WTC11 (cell line): ENCODE measurements at regions not wholly inside any gene's neighbourhood (a gene's known extent, or its start where the extent isn't known, plus 50 kb on each side); places are given as distances from the start of the nearest gene placed in this dataset.

ENCODE experiments used
- ATAC-seq: fragments of 200-7000 bp; cut with Tn5 transposase; 2 replicates; pipeline ENCODE4 v1.10.0; 2021; ENCODE audit warnings: mild to moderate bottlenecking, moderate library complexity
- CTCF ChIA-PET: fragments of 300-600 bp; sonication (Branson Sonifier 250); formaldehyde crosslinking; loops from one replicate; lab custom pipeline; 2021; ENCODE audit warnings: antibody characterized with exemption; lab: Charles Lee
- POLR2A ChIA-PET: fragments of 350-600 bp; sonication (Branson Sonifier 250); formaldehyde crosslinking; loops from one replicate; lab custom pipeline; 2021; ENCODE audit warnings: antibody characterized with exemption; lab: Charles Lee
- DNase-seq: peaks from one replicate; pipeline ENCODE4 v3.0.0; 2021; ENCODE audit warnings: low spot score
- H3K27ac Mint-ChIP-seq: 2 replicates; pipeline ENCODE4 v1.8.0; 2021; ENCODE audit warnings: mixed read lengths
- H3K27me3 Mint-ChIP-seq: 2 replicates; pipeline ENCODE4 v1.8.0; 2021; ENCODE audit warnings: low read depth, mild to moderate bottlenecking, moderate library complexity, mixed read lengths
- H3K36me3 Mint-ChIP-seq: 2 replicates; pipeline ENCODE4 v1.8.0; 2021; ENCODE audit warnings: mixed read lengths
- H3K4me1 Mint-ChIP-seq: 2 replicates; pipeline ENCODE4 v1.8.0; 2022; ENCODE audit warnings: mixed read lengths
- H3K4me3 Mint-ChIP-seq: 2 replicates; pipeline ENCODE4 v1.8.0; 2021; ENCODE audit warnings: mild to moderate bottlenecking, moderate library complexity, mixed read lengths
- H3K9me3 Mint-ChIP-seq: 2 replicates; pipeline ENCODE4 v1.8.0; 2021; ENCODE audit warnings: mixed read lengths
- AFF4 ChIP-seq: sonication (generic); formaldehyde crosslinking; IDR thresholded peaks from 2 replicates; pipeline ENCODE4 v1.8.1; 2023; ENCODE audit warnings: mild to moderate bottlenecking, missing genetic modification reagents, borderline replicate concordance
- ATF1 ChIP-seq: sonication (generic); formaldehyde crosslinking; IDR thresholded peaks from 2 replicates; pipeline ENCODE4 v1.8.1; 2023; ENCODE audit warnings: mild to moderate bottlenecking, moderate library complexity, missing genetic modification reagents
- ATF2 ChIP-seq: sonication (generic); formaldehyde crosslinking; IDR thresholded peaks from 2 replicates; pipeline ENCODE4 v1.8.1; 2022; ENCODE audit warnings: low read depth, missing genetic modification reagents, borderline replicate concordance
- CREM ChIP-seq: sonication (generic); formaldehyde crosslinking; IDR thresholded peaks from 2 replicates; pipeline ENCODE4 v1.8.1; 2022; ENCODE audit warnings: mild to moderate bottlenecking, missing genetic modification reagents, moderate library complexity
- ETV6 ChIP-seq: sonication (generic); formaldehyde crosslinking; IDR thresholded peaks from 2 replicates; pipeline ENCODE4 v1.8.1; 2022; ENCODE audit warnings: mild to moderate bottlenecking, missing genetic modification reagents
- FOXP4 ChIP-seq: sonication (generic); formaldehyde crosslinking; IDR thresholded peaks from 2 replicates; pipeline ENCODE4 v1.8.0; 2022; ENCODE audit warnings: mild to moderate bottlenecking, missing genetic modification reagents
- HMGA2 ChIP-seq: fragments of 250-450 bp; sonication (Bioruptor Pico); IDR thresholded peaks from 2 replicates; pipeline ENCODE4 v1.4.0; 2021; ENCODE audit warnings: mild to moderate bottlenecking, moderate library complexity
- IRF1 ChIP-seq: sonication (generic); formaldehyde crosslinking; IDR thresholded peaks from 2 replicates; pipeline ENCODE4 v1.8.0; 2023; ENCODE audit warnings: missing genetic modification reagents
- IRF2 ChIP-seq: sonication (generic); formaldehyde crosslinking; IDR thresholded peaks from 2 replicates; pipeline ENCODE4 v1.8.0; 2022; ENCODE audit warnings: low read depth, missing genetic modification reagents, borderline replicate concordance
- MAX ChIP-seq: sonication (generic); formaldehyde crosslinking; IDR thresholded peaks from 2 replicates; pipeline ENCODE4 v1.8.0; 2022; ENCODE audit warnings: mild to moderate bottlenecking, missing genetic modification reagents
- STAT6 ChIP-seq: sonication (generic); formaldehyde crosslinking; conservative IDR thresholded peaks from 2 replicates; pipeline ENCODE4 v1.8.1; 2023; ENCODE audit warnings: mild to moderate bottlenecking, low read depth, missing genetic modification reagents, moderate library complexity
- ZBTB21 ChIP-seq: sonication (generic); formaldehyde crosslinking; IDR thresholded peaks from 2 replicates; pipeline ENCODE4 v1.8.1; 2023; ENCODE audit warnings: mild to moderate bottlenecking, missing genetic modification reagents, borderline replicate concordance
- TF ChIP-seq, protein P1 (sequence below): fragments of 250-450 bp; sonication (Bioruptor Pico); conservative IDR thresholded peaks from 2 replicates; pipeline ENCODE4 v1.9.0; 2021; ENCODE audit warnings: mild to moderate bottlenecking
- TF ChIP-seq, protein P2 (sequence below): sonication (generic); formaldehyde crosslinking; IDR thresholded peaks from 2 replicates; pipeline ENCODE4 v1.8.1; 2023; ENCODE audit warnings: mild to moderate bottlenecking, moderate library complexity, missing genetic modification reagents
- TF ChIP-seq, protein P3 (sequence below): sonication (generic); formaldehyde crosslinking; IDR thresholded peaks from 2 replicates; pipeline ENCODE4 v1.8.1; 2022; ENCODE audit warnings: missing genetic modification reagents, borderline replicate concordance

GRCh38 chr6:19394687-19395086 is 442.5 kb upstream of the ID4 start (continued):
- TF ChIP-seq MAX (CRISPR knock-in tag) (no peak), FOXP4 (CRISPR knock-in tag) (no peak), ATF1 (no peak), ZBTB21 (CRISPR knock-in tag) (no peak)
- TF ChIP-seq, protein P1, sequence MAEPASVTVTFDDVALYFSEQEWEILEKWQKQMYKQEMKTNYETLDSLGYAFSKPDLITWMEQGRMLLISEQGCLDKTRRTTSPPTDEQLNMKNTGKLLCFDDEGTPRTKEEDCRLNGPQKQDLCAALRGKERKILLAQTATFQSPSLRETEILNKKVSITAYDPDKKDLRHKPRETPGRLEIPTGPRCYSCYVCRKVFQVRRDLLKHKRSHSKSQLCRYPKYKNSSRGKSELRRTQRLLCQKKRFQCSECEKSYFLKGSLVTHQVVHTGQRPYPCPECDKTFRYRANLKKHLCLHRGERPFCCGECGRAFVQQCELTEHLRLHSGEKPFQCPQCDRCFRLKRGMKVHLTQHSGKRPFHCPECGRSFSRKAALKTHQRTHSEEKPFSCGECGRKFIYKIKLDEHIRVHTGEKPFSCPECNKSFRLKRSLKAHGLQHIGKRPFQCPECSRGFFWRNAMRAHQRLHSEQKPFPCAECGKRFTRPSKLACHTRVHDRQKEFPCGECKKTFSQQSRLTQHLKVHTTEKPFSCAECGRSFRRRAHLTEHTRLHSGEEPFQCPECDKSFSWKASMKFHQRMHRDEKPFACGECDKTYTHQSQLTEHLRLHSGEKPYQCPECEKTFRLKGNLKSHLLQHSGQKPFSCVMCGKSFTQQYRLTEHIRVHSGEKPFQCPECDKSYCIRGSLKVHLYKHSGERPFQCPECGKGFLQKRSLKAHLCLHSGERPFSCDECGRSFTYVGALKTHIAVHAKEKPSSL = no peak
- TF ChIP-seq, protein P2, sequence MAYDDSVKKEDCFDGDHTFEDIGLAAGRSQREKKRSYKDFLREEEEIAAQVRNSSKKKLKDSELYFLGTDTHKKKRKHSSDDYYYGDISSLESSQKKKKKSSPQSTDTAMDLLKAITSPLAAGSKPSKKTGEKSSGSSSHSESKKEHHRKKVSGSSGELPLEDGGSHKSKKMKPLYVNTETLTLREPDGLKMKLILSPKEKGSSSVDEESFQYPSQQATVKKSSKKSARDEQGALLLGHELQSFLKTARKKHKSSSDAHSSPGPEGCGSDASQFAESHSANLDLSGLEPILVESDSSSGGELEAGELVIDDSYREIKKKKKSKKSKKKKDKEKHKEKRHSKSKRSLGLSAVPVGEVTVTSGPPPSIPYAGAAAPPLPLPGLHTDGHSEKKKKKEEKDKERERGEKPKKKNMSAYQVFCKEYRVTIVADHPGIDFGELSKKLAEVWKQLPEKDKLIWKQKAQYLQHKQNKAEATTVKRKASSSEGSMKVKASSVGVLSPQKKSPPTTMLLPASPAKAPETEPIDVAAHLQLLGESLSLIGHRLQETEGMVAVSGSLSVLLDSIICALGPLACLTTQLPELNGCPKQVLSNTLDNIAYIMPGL (CRISPR knock-in tag) = no peak

- H3K4me1 Mint-ChIP-seq = no peaks in the 10 kb centered on the region
- ChIA-PET CTCF (no interaction called here), POLR2A (no interaction called here)
- H3K9me3 Mint-ChIP-seq = peaks cover 9% of the 10 kb centered on the region
- no peak overlapping the region for H3K4me3 Mint-ChIP-seq
- no peak for DNase-seq
- ATAC-seq = no peak
- no peak overlapping the region for H3K27ac Mint-ChIP-seq
- no peaks in the 10 kb centered on the region; the same call in 1 of the 2 replicates for H3K36me3 Mint-ChIP-seq
- H3K27me3 Mint-ChIP-seq = no peaks in the 10 kb centered on the region
- no peak for TF ChIP-seq AFF4
- TF ChIP-seq, protein P2 (CRISPR knock-in tag) = no peak
- TF ChIP-seq IRF2 (CRISPR knock-in tag) = no peak
- TF ChIP-seq ATF2 (CRISPR knock-in tag) = no peak
- no peak for TF ChIP-seq CREM
- TF ChIP-seq, protein P3, sequence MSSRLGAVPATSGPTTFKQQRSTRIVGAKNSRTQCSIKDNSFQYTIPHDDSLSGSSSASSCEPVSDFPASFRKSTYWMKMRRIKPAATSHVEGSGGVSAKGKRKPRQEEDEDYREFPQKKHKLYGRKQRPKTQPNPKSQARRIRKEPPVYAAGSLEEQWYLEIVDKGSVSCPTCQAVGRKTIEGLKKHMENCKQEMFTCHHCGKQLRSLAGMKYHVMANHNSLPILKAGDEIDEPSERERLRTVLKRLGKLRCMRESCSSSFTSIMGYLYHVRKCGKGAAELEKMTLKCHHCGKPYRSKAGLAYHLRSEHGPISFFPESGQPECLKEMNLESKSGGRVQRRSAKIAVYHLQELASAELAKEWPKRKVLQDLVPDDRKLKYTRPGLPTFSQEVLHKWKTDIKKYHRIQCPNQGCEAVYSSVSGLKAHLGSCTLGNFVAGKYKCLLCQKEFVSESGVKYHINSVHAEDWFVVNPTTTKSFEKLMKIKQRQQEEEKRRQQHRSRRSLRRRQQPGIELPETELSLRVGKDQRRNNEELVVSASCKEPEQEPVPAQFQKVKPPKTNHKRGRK (CRISPR knock-in tag) = no peak
- TF ChIP-seq STAT6 (CRISPR knock-in tag) = no peak
- TF ChIP-seq ETV6 (CRISPR knock-in tag) = no peak
- no peak for TF ChIP-seq HMGA2
- TF ChIP-seq IRF1 (CRISPR knock-in tag) = no peak
Observed at GRCh38 chr6:19395316-19395715, 441.9 kb upstream of the ID4 start.
